PC-9 (cell line): ENCODE measurements at regions not wholly inside any gene's neighbourhood (a gene's known extent, or its start where the extent isn't known, plus 50 kb on each side); places are given as distances from the start of the nearest gene placed in this dataset.

Source experiments
- BruUV-seq: library from RNA; stranded (reverse); fragments of 400-500 nt; replicated peaks from 2 replicates; lab custom pipeline; 2021; lab: Mats Ljungman, UMichigan
- CTCF ChIA-PET: fragments of 300-600 bp; sonication (Branson Sonifier 250); formaldehyde crosslinking; loops from one replicate; lab custom pipeline; 2022; ENCODE audit warnings: antibody characterized with exemption; lab: Charles Lee
- POLR2A ChIA-PET: fragments of 300-600 bp; sonication (Branson Sonifier 250); formaldehyde crosslinking; loops from one replicate; lab custom pipeline; 2022; ENCODE audit warnings: antibody characterized with exemption; ENCODE audit not compliant: unreplicated experiment; lab: Charles Lee
- DNase-seq, 2 experiments: peaks; one replicate each; pipeline versions ENCODE4 v3.0.0 to v3.0.0-alpha.2; 2015 to 2022; ENCODE audit warnings: mixed read lengths in 1 of 2
- H2AFZ ChIP-seq: fragments of 200-600 bp; sonication (generic); 2 replicates; pipeline ENCODE4 v1.8.1; 2017; ENCODE audit warnings: antibody characterized with exemption
- H3F3A ChIP-seq: fragments of 200-600 bp; sonication (generic); 2 replicates; pipeline ENCODE4 v1.8.1; 2017; ENCODE audit warnings: antibody characterized with exemption, mild to moderate bottlenecking, low read depth; ENCODE audit not compliant: insufficient read depth
- H3K27ac ChIP-seq: fragments of 200-600 bp; sonication (generic); 2 replicates; pipeline ENCODE4 v1.6.1; 2016; ENCODE audit warnings: mixed run types
- H3K27me3 ChIP-seq: fragments of 200-600 bp; sonication (generic); 2 replicates; pipeline ENCODE4 v1.6.1; 2016; ENCODE audit warnings: low read depth, mixed run types; ENCODE audit not compliant: insufficient read depth
- H3K36me3 ChIP-seq: fragments of 200-600 bp; sonication (generic); 2 replicates; pipeline ENCODE4 v1.6.1; 2016; ENCODE audit warnings: low read depth, mixed run types
- H3K4me1 ChIP-seq: fragments of 200-600 bp; sonication (generic); replicated peaks from 2 replicates; pipeline ENCODE4 v1.6.1; 2016; ENCODE audit warnings: mixed run types; ENCODE audit not compliant: insufficient read depth
- H3K4me2 ChIP-seq: fragments of 200-600 bp; sonication (generic); 2 replicates; pipeline ENCODE4 v1.6.1; 2017; ENCODE audit warnings: mixed run types
- H3K4me3 ChIP-seq: fragments of 200-600 bp; sonication (generic); 2 replicates; pipeline ENCODE4 v1.6.1; 2016; ENCODE audit warnings: mixed run types
- H3K79me2 ChIP-seq: fragments of 200-600 bp; sonication (generic); 2 replicates; pipeline ENCODE4 v1.6.1; 2017; ENCODE audit warnings: low read depth, mixed run types
- H3K9me2 ChIP-seq: fragments of 200-600 bp; sonication (generic); 2 replicates; pipeline ENCODE4 v1.8.1; 2017; ENCODE audit warnings: mild to moderate bottlenecking; ENCODE audit not compliant: insufficient read depth
- H3K9me3 ChIP-seq: fragments of 200-600 bp; sonication (generic); 2 replicates; pipeline ENCODE4 v1.8.1; 2016; ENCODE audit warnings: low read depth; ENCODE audit not compliant: insufficient read depth
- H4K20me1 ChIP-seq: fragments of 200-600 bp; sonication (generic); 2 replicates; pipeline ENCODE4 v1.8.1; 2017; ENCODE audit not compliant: insufficient read depth
- CTCF ChIP-seq: fragments of 200-600 bp; sonication (generic); conservative IDR thresholded peaks from 2 replicates; pipeline ENCODE4 v1.6.1; 2017; ENCODE audit warnings: mixed run types, antibody characterized with exemption, mild to moderate bottlenecking, moderate library complexity
- EZH2 ChIP-seq: fragments of 200-600 bp; sonication (generic); IDR thresholded peaks from 2 replicates; pipeline ENCODE4 v1.8.0; 2017; ENCODE audit warnings: antibody characterized with exemption, low read depth
- intact Hi-C: fragments of 100-400 bp; cut with micrococcal nuclease; formaldehyde crosslinking; loops from one replicate; pipeline ENCODE4 v1.10.0; 2022; ENCODE audit not compliant: unreplicated experiment

GRCh38 chr5:39846144-39846543, 421.4 kb upstream of the DAB2 start:
- ChIA-PET CTCF (interaction anchor here (0.6 to 0.7 kb wide), 2 partner anchors 293 to 1036 kb away, joined by 3 read pairs; no protein-coding TSS in a partner anchor), POLR2A (no interaction called here)
- Histone ChIP-seq H3K27me3 (no peaks in the 10 kb centered on the region), H3K36me3 (no peaks in the 10 kb centered on the region), H4K20me1 (no peaks in the 10 kb centered on the region), H3K79me2 (no peaks in the 10 kb centered on the region), H3K9me3 (no peaks in the 10 kb centered on the region), H2AFZ (no peak overlapping the region), H3K4me2 (no peak overlapping the region), H3K4me1 (no peaks in the 10 kb centered on the region), H3K4me3 (no peak overlapping the region), H3K9me2 (no peaks in the 10 kb centered on the region), H3F3A (no peaks in the 10 kb centered on the region), H3K27ac (no peak overlapping the region)
- no peak for DNase-seq
- BruUV-seq, result no TSS peak
- TF ChIP-seq EZH2, result no peak
- TF ChIP-seq CTCF, result no peak
- intact Hi-C loops, result no loop called here

GRCh38 chr5:39843767-39844166, 419.0 kb upstream of the DAB2 start:
- H3K9me2 ChIP-seq, result no peaks in the 10 kb centered on the region
- POLR2A ChIA-PET, result no interaction called here
- no TSS peak for BruUV-seq

GRCh38 chr5:39835371-39835770, 410.6 kb upstream of the DAB2 start:
- BruUV-seq, result no TSS peak

More at GRCh38 chr5:39843767-39844166, 419.0 kb upstream of the DAB2 start:
- no peak overlapping the region for H3K27ac ChIP-seq
- H3K36me3 ChIP-seq, result no peaks in the 10 kb centered on the region
- CTCF ChIA-PET, result no interaction called here
- no peak overlapping the region for H3K4me3 ChIP-seq
- no peaks in the 10 kb centered on the region for H3K27me3 ChIP-seq
- H3K4me2 ChIP-seq, result no peak overlapping the region
- intact Hi-C loops, result no loop called here
- no peak overlapping the region for H2AFZ ChIP-seq
- TF ChIP-seq CTCF (no peak), EZH2 (no peak)
- no peaks in the 10 kb centered on the region for H3K79me2 ChIP-seq
- no peaks in the 10 kb centered on the region for H3K4me1 ChIP-seq
- no peaks in the 10 kb centered on the region for H4K20me1 ChIP-seq
- DNase-seq, result no peak
- no peaks in the 10 kb centered on the region for H3F3A ChIP-seq
- H3K9me3 ChIP-seq, result peaks cover 10% of the 10 kb centered on the region

More at GRCh38 chr5:39835371-39835770, 410.6 kb upstream of the DAB2 start:
- no peaks in the 10 kb centered on the region for H4K20me1 ChIP-seq
- TF ChIP-seq CTCF (no peak), EZH2 (no peak)
- no peaks in the 10 kb centered on the region for H3F3A ChIP-seq
- no peaks in the 10 kb centered on the region for H3K4me1 ChIP-seq
- intact Hi-C loops, result no loop called here
- peaks cover 10% of the 10 kb centered on the region for H3K9me3 ChIP-seq
- H3K79me2 ChIP-seq, result no peaks in the 10 kb centered on the region
- no peaks in the 10 kb centered on the region for H3K9me2 ChIP-seq
- no peaks in the 10 kb centered on the region for H3K36me3 ChIP-seq
- H3K27me3 ChIP-seq, result no peaks in the 10 kb centered on the region
- ChIA-PET CTCF (no interaction called here), POLR2A (no interaction called here)
- no peak for DNase-seq
- H3K4me2 ChIP-seq, result no peak overlapping the region
- no peak overlapping the region for H3K27ac ChIP-seq
- H3K4me3 ChIP-seq, result no peak overlapping the region
- no peak overlapping the region for H2AFZ ChIP-seq
